ENCODE measurements at regions not wholly inside any gene's neighbourhood (a gene's known extent, or its start where the extent isn't known, plus 50 kb on each side); places are given as distances from the start of the nearest gene placed in this dataset.

GRCh38 chr2:122634256-122634655 lies 878.8 kb downstream of the TSN start:
- no peak overlapping the region for H3K4me2 ChIP-seq
- POLR2A ChIA-PET (ENCODE audit: unreplicated experiment), result no interaction called here
- no TSS peak for BruUV-seq (replicated peaks)
- H3K27me3 ChIP-seq (ENCODE audit: insufficient read depth, low read depth), result peaks cover 7% of the 10 kb centered on the region; the same call in 1 of the 2 replicates
- no peaks in the 10 kb centered on the region for H3K9me2 ChIP-seq (ENCODE audit: insufficient read depth)
- H3K9me3 ChIP-seq (ENCODE audit: insufficient read depth, low read depth), result peaks cover 11% of the 10 kb centered on the region; the same call in 1 of the 2 replicates
- H2AFZ ChIP-seq, result no peak overlapping the region
- no peaks in the 10 kb centered on the region; the same call in 1 of the 2 replicates for H3K4me1 ChIP-seq (replicated peaks; ENCODE audit: insufficient read depth)
- no peak for DNase-seq
- H3K36me3 ChIP-seq (ENCODE audit: low read depth), result no peaks in the 10 kb centered on the region
- H3K27ac ChIP-seq, result no peak overlapping the region
- intact Hi-C loops (cut with micrococcal nuclease; ENCODE audit: unreplicated experiment), result no loop called here
- H3K4me3 ChIP-seq, result no peak overlapping the region
- no peak for TF ChIP-seq EZH2 (IDR thresholded peaks at IDR 0.05; ENCODE audit: low read depth)
- TF ChIP-seq, protein P1, sequence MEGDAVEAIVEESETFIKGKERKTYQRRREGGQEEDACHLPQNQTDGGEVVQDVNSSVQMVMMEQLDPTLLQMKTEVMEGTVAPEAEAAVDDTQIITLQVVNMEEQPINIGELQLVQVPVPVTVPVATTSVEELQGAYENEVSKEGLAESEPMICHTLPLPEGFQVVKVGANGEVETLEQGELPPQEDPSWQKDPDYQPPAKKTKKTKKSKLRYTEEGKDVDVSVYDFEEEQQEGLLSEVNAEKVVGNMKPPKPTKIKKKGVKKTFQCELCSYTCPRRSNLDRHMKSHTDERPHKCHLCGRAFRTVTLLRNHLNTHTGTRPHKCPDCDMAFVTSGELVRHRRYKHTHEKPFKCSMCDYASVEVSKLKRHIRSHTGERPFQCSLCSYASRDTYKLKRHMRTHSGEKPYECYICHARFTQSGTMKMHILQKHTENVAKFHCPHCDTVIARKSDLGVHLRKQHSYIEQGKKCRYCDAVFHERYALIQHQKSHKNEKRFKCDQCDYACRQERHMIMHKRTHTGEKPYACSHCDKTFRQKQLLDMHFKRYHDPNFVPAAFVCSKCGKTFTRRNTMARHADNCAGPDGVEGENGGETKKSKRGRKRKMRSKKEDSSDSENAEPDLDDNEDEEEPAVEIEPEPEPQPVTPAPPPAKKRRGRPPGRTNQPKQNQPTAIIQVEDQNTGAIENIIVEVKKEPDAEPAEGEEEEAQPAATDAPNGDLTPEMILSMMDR (conservative IDR thresholded peaks at IDR 0.05), result no peak
- CTCF ChIA-PET, result no interaction called here
- H3K79me2 ChIP-seq (ENCODE audit: low read depth), result no peaks in the 10 kb centered on the region
- H4K20me1 ChIP-seq (ENCODE audit: insufficient read depth), result no peaks in the 10 kb centered on the region
- no peaks in the 10 kb centered on the region for H3F3A ChIP-seq (ENCODE audit: insufficient read depth, low read depth)

- CTCF ChIA-PET, result no interaction called here
- Histone ChIP-seq H3K4me2 (no peak overlapping the region), H3K36me3 (ENCODE audit: low read depth) (no peaks in the 10 kb centered on the region), H3K4me1 (replicated peaks; ENCODE audit: insufficient read depth) (no peaks in the 10 kb centered on the region; the same call in 1 of the 2 replicates), H3F3A (ENCODE audit: insufficient read depth, low read depth) (no peaks in the 10 kb centered on the region), H3K79me2 (ENCODE audit: low read depth) (no peaks in the 10 kb centered on the region), H2AFZ (no peak overlapping the region), H3K4me3 (no peak overlapping the region), H3K27ac (no peak overlapping the region), H4K20me1 (ENCODE audit: insufficient read depth) (no peaks in the 10 kb centered on the region), H3K9me3 (ENCODE audit: insufficient read depth, low read depth) (peaks cover 11% of the 10 kb centered on the region; the same call in 1 of the 2 replicates), H3K9me2 (ENCODE audit: insufficient read depth) (no peaks in the 10 kb centered on the region), H3K27me3 (ENCODE audit: insufficient read depth, low read depth) (peaks cover 7% of the 10 kb centered on the region; the same call in 1 of the 2 replicates)
- POLR2A ChIA-PET (ENCODE audit: unreplicated experiment), result no interaction called here
- BruUV-seq (replicated peaks), result no TSS peak
- TF ChIP-seq EZH2 (IDR thresholded peaks at IDR 0.05; ENCODE audit: low read depth), result no peak
- TF ChIP-seq, protein P1 (conservative IDR thresholded peaks at IDR 0.05), result no peak
- no peak for DNase-seq
- intact Hi-C loops (cut with micrococcal nuclease; ENCODE audit: unreplicated experiment), result no loop called here
Observed at GRCh38 chr2:122634920-122635319, 879.5 kb downstream of the TSN start.

DNA sequence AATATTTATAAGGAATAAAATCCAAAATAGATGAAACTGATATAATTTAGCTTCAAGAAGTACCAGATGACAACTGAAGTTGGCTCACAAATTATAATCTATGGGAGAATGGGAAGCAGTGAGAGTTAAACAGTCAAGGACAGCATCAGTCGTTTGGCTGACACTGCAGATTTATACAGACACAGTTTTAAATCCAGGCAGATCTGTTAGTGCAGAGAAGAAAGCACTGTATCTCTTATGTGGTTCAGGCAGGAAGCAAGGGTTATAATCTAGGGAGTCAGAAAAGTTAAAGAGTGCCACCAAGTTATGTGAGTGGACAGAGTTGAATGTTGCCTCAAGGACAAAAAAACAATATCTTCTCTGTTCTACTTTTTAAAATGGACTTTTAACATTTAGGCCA lies 880.2 kb downstream of the TSN start:
- H3K4me1 ChIP-seq (replicated peaks; ENCODE audit: insufficient read depth), result no peaks in the 10 kb centered on the region; the same call in 1 of the 2 replicates
- no peak overlapping the region for H3K4me3 ChIP-seq
- BruUV-seq (replicated peaks), result no TSS peak
- intact Hi-C loops (cut with micrococcal nuclease; ENCODE audit: unreplicated experiment), result no loop called here
- no peaks in the 10 kb centered on the region for H4K20me1 ChIP-seq (ENCODE audit: insufficient read depth)
- H3K9me3 ChIP-seq (ENCODE audit: insufficient read depth, low read depth), result peaks cover 11% of the 10 kb centered on the region; the same call in 1 of the 2 replicates
- no peaks in the 10 kb centered on the region for H3K36me3 ChIP-seq (ENCODE audit: low read depth)
- H3K27ac ChIP-seq, result no peak overlapping the region
- no peaks in the 10 kb centered on the region for H3F3A ChIP-seq (ENCODE audit: insufficient read depth, low read depth)
- H3K9me2 ChIP-seq (ENCODE audit: insufficient read depth), result no peaks in the 10 kb centered on the region
- POLR2A ChIA-PET (ENCODE audit: unreplicated experiment), result no interaction called here
- H3K4me2 ChIP-seq, result no peak overlapping the region
- TF ChIP-seq, protein P1 (conservative IDR thresholded peaks at IDR 0.05), result no peak
- no peak for TF ChIP-seq EZH2 (IDR thresholded peaks at IDR 0.05; ENCODE audit: low read depth)
- H3K27me3 ChIP-seq (ENCODE audit: insufficient read depth, low read depth), result peaks cover 6% of the 10 kb centered on the region; the same call in 1 of the 2 replicates
- no peak overlapping the region for H2AFZ ChIP-seq
- CTCF ChIA-PET, result no interaction called here
- DNase-seq, result no peak
- no peaks in the 10 kb centered on the region for H3K79me2 ChIP-seq (ENCODE audit: low read depth)

Measured in PC-9 (cell line).